ENCODE measurements at regions not wholly inside any gene's neighbourhood (a gene's known extent, or its start where the extent isn't known, plus 50 kb on each side); places are given as distances from the start of the nearest gene placed in this dataset.

DNA sequence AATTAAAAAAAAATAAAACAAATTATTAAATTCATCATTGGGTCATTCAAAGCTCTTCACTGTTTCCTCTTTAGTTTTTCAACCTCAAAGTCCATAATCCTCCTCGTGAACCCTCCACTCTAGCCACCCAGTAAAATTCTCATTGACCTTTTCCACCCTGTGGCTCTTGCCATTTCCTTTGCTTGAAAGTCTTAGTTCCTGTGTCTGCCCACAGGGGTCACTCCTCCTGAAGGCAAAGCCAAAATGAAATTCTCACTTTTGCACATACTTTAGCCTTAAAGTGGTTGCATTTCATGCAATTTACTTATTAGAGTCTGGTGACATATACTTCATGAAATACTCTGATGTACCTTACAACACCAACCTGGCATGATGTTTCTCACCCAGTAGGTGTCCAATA lies 263.7 kb downstream of the BMP2 start:
- TF ChIP-seq, protein P1, sequence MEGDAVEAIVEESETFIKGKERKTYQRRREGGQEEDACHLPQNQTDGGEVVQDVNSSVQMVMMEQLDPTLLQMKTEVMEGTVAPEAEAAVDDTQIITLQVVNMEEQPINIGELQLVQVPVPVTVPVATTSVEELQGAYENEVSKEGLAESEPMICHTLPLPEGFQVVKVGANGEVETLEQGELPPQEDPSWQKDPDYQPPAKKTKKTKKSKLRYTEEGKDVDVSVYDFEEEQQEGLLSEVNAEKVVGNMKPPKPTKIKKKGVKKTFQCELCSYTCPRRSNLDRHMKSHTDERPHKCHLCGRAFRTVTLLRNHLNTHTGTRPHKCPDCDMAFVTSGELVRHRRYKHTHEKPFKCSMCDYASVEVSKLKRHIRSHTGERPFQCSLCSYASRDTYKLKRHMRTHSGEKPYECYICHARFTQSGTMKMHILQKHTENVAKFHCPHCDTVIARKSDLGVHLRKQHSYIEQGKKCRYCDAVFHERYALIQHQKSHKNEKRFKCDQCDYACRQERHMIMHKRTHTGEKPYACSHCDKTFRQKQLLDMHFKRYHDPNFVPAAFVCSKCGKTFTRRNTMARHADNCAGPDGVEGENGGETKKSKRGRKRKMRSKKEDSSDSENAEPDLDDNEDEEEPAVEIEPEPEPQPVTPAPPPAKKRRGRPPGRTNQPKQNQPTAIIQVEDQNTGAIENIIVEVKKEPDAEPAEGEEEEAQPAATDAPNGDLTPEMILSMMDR (IDR thresholded peaks at IDR 0.05), result peak; percentile 14
- DNase-seq, result no peak
- Histone ChIP-seq H3K27ac (no peak overlapping the region), H3K36me3 (no peaks in the 10 kb centered on the region), H3K4me1 (no peaks in the 10 kb centered on the region), H3K9me3 (no peaks in the 10 kb centered on the region), H3K4me3 (no peak overlapping the region), H3K27me3 (ENCODE audit: low read depth) (no peaks in the 10 kb centered on the region)
- intact Hi-C loops (cut with DNase I), result no loop called here
- ATAC-seq, result no peak

DNA sequence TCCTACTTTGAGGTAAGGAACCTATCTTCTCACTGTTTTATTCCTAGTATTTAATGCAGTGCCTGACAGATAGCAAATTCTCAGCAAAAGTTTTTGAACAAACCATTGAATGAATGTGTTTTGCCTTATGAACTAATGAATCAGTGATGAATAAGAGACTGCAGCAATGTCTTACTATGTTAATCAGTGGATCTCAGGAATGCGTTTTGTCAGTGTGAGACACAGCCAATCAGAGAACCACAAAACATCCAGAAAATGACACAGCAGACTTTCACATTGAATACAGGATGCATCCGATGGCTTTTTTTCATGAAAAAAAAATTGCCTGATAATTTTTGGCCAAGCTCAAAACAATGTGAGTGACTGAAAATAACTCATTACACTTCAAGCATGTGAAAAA lies 270.5 kb downstream of the BMP2 start:
- Histone ChIP-seq H3K4me1 (no peaks in the 10 kb centered on the region), H3K27ac (no peak overlapping the region), H3K4me3 (no peak overlapping the region), H3K36me3 (no peaks in the 10 kb centered on the region), H3K9me3 (no peaks in the 10 kb centered on the region), H3K27me3 (ENCODE audit: low read depth) (no peaks in the 10 kb centered on the region)
- ATAC-seq (no peak), DNase-seq (no peak)
- intact Hi-C loops (cut with DNase I), result no loop called here
- TF ChIP-seq, protein P1 (IDR thresholded peaks at IDR 0.05), result no peak

DNA sequence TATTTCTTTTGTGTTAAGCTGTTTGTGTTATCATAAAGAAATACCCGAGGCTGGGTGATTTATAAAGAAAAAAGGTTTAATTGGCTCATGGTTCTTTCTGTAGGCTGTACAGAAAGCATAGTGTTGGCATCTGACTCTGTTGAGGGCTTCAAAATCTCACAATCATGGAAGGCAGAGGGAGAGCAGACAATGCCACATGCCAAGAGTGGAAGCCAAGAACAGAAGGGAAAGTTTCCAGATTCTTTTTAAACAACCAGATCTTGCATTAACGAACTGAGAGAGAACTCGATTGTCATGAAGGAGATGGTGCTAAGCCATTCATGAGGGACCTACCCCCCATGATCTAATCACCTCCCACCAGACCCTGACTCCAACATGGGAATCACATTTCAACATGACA lies 290.1 kb downstream of the BMP2 start:
- H3K27me3 ChIP-seq (ENCODE audit: low read depth), result no peaks in the 10 kb centered on the region
- TF ChIP-seq, protein P1 (IDR thresholded peaks at IDR 0.05), result no peak
- no peak overlapping the region for H3K4me3 ChIP-seq
- H3K9me3 ChIP-seq, result no peaks in the 10 kb centered on the region
- no peak for DNase-seq
- no peaks in the 10 kb centered on the region for H3K36me3 ChIP-seq
- H3K4me1 ChIP-seq, result no peaks in the 10 kb centered on the region
- intact Hi-C loops (cut with DNase I), result no loop called here
- no peak for ATAC-seq
- H3K27ac ChIP-seq, result no peak overlapping the region

DNA sequence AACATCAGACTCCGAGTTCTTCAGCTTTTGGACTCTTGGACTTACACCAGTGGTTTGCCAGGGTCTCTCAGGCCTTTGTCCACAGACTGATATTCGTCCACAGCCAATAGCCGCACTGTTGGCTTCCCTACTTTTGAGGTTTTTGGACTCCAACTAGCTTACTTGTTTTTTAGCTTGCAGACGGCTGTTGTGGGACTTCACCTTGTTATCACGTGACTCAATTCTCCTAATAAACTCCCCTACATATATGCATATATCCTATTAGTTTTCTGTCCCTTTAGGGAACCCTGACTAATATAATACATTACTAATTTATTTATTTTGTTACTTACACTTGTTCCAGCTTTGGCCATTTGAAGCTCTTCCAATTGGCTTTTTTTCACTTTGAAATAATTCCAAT lies 311.3 kb downstream of the BMP2 start:
- Histone ChIP-seq H3K4me1 (no peaks in the 10 kb centered on the region), H3K36me3 (no peaks in the 10 kb centered on the region), H3K27ac (no peak overlapping the region), H3K9me3 (no peaks in the 10 kb centered on the region), H3K4me3 (no peak overlapping the region), H3K27me3 (ENCODE audit: low read depth) (no peaks in the 10 kb centered on the region)
- ATAC-seq, result no peak
- intact Hi-C loops (cut with DNase I), result no loop called here
- TF ChIP-seq, protein P1 (IDR thresholded peaks at IDR 0.05), result no peak
- DNase-seq, result no peak

DNA sequence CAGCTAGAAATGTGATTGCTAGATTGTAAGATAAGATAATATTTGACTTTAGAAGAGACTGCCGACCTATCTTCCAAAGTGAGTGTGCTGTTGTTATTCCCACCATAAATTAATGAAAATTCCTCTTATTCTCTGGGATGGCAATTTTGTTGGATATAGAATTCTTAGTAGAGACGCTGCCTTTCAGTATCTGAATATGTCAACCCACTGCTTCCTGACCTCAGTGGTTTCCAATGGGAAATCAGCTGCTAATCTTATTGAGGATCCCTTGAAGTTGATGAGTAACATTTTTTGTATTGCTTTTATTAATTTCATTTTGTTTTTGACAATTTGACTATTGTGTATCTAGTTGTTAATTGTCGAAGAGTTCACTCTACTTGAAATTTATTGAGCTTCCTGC lies 313.0 kb downstream of the BMP2 start:
- H3K27me3 ChIP-seq (ENCODE audit: low read depth), result no peaks in the 10 kb centered on the region
- intact Hi-C loops (cut with DNase I), result no loop called here
- no peaks in the 10 kb centered on the region for H3K4me1 ChIP-seq
- no peak for ATAC-seq
- no peak overlapping the region for H3K27ac ChIP-seq
- no peaks in the 10 kb centered on the region for H3K36me3 ChIP-seq
- no peak for DNase-seq
- TF ChIP-seq, protein P1 (IDR thresholded peaks at IDR 0.05), result no peak
- H3K4me3 ChIP-seq, result no peak overlapping the region
- no peaks in the 10 kb centered on the region for H3K9me3 ChIP-seq

DNA sequence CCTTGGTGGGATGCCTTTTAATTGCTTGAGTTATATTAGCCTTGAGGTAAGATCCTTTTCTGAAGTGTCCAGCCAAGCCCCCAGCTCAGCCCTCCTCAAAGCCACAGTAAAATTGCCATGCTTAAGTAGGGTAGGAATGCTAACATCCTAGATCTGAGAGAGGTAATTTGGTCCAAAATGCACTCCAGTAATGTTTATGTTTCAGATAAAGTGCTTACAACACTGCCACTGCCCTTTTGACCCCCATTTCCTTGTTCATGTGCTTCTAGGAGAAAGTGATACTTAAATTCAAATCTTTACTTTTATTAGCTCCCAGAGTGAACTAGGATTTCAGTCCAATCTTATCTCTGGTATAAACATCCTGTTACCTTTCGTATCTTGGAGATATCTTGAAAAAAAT lies 318.0 kb downstream of the BMP2 start:
- Histone ChIP-seq H3K27me3 (ENCODE audit: low read depth) (no peaks in the 10 kb centered on the region), H3K9me3 (no peaks in the 10 kb centered on the region), H3K4me1 (peaks cover 3% of the 10 kb centered on the region), H3K36me3 (no peaks in the 10 kb centered on the region), H3K4me3 (no peak overlapping the region), H3K27ac (no peak overlapping the region)
- ATAC-seq (peak in 1 of 2 donors; percentile 59), DNase-seq (no peak)
- intact Hi-C loops (cut with DNase I), result no loop called here
- TF ChIP-seq, protein P1 (IDR thresholded peaks at IDR 0.05), result no peak
